D341Med (cell line): ENCODE measurements at regions not wholly inside any gene's neighbourhood (a gene's known extent, or its start where the extent isn't known, plus 50 kb on each side); places are given as distances from the start of the nearest gene placed in this dataset.

Source experiments
- DNase-seq: peaks from one replicate; pipeline ENCODE4 v3.0.0; 2012; ENCODE audit warnings: low spot score

DNA sequence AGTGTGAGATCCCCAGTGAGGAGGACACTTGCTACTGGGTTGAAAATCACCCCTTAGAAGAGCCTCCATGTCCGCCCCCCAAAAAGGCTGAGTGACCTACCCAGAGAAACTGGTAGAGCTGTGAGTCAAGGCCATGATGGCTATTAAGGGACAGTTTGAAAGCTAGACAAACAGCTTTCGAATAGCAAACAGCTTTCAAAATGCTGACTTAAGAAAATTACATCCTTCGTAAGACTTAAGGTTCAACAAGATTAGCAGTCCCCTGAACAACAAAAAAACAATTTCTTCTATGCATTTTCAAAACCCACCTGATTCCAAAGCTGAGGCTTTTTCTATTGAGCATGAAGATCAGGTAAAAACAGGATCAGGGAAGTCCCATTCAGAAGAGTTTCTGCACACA is 269.7 kb upstream of the SOX2 start:
- DNase-seq, result no peak

DNA sequence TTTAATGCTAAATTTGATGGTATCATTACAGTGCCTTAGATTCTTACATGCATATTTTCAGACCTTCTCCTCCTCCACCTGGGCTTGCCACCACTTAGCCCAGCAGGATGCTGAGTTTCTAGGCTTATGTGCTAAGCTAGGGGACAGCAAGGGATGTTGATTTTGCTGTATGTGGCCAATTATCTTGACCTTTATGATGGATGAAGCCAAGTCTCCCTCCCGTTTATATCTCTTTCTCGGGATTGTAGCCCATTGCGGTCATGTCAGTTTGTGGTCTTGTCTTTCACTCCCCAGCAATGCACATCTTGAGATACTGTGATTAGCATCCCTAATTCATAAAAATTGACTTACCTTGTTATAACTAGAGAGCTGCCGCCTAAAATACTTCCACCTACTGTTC is 278.7 kb upstream of the SOX2 start:
- no peak for DNase-seq

DNA sequence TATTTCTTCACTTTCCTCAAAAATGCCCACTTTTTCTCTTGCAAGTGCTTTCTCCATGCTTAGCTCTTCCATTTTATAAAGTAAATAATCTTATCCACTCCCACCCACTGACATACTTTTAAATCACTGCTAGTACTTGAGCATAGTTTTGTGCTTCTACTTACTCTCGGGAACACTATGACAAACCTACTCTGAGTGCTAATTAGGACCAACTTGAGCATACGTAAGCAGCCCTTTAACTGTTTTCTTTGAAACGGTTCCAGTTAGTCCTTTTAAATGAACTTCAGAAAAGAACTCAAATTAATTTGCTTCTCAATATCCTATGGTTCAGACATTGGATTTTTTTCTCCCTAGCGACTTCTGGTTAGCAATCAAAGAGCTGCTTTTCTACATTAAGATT is 280.0 kb upstream of the SOX2 start:
- no peak for DNase-seq

DNA sequence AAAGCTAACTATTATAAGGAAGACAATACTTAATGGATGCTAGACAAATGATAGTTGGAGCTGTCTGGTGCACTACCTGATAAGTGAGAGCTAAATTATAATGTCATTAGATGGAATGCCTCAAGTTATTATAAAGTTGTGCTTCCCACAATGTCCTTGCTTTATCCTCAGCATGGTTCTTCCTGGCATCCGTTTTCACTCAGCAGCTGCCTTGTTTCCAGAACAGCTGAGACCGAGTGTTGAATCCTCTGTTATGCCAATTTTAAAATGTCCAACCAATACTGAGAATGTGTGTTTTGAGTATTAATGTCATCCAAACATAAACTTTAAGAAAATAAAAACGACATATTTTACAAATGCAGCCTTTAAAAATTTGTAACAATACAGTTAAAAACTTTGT is 286.7 kb upstream of the SOX2 start:
- no peak for DNase-seq

DNA sequence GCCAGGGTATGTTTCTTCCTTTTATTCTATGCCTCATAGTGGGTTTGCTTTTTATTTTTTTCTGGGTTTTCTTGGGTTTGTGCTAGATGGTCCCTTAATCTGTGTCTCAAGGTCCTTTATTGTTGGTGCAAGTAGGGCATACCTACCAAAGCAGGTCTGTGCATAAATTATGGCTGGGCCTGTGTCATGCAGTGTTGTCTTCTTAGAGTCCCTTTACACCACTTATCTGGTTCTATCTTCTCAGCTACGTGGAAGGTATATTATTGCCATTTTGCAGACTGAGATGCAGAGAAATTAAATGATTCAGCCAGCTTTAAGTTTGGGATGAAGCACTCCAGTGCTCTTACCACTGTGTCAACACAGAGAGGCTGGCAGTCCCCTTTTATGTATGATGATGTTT is 293.5 kb upstream of the SOX2 start:
- no peak for DNase-seq

DNA sequence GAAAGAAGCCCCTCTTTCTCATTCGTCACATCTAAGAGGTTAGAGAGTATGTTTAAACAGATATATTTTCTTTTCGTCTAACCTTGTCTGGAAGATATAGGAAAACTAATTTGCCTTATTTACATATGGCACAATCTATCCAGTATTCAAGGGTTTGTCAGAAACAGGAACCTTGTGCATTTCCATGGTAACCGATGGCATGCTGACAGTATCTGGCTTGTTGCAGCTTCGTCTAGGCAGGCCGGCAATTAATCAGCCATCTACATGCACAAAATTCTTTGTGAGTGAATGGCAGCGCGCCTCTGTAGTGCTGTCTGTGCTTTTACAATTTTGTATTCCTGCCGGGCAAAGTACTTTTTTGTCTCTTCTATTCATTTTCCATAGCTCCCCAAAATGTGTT is 294.0 kb upstream of the SOX2 start:
- no peak for DNase-seq

DNA sequence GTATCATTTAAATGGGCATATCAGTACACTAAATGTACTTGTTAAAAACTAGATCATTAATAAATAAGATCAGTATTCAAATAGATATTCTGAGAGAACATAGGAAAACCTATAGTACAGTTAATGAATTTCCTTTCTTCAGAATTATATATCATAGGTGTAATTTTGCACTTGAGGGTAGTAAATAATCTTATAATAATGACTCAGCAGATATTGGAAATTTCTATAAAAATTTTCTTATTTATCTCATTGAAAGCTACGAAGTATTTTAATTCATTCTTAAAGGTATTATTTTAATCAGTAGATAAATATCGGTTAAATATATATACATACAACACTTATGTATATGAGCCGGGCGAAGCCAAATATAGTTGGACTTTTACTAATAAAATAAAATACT is 300.9 kb upstream of the SOX2 start:
- DNase-seq, result no peak

DNA sequence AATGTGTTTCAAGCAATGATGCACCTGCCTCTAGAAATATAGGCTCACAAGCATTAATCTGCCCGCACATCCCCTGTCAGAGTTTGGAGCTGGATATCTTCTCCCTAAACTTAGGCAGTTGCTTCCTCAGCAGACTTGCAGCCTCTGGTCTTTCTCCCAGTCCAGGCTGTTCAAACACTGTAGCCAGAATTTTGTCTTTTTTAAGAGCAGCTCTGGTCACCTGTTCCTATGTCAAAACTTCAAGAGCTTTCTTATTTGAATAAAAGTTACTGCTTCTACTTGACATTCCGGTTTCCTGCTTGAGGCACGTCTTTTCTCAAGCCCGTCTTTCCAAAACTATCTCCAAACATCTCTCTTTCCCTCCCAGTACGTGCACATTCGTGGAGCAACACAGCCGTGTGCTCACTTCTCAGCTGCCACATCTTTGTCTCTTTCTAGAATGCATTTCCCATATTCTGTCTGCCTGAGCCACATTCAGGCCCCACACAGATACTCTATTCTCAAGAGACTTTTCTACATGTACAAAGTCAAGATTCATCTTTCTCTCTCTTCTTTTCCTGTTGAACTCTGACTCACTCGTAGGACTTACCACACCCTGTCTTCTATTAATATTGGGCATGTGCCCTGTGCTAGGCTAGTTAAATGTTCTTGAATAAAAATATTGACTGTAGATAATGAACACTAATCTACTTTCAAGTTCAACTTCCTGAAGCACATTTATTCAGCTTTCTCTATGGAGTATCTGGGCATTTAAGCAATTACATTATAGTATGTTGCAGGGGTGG is 307.7 kb upstream of the SOX2 start:
- DNase-seq, result no peak

DNA sequence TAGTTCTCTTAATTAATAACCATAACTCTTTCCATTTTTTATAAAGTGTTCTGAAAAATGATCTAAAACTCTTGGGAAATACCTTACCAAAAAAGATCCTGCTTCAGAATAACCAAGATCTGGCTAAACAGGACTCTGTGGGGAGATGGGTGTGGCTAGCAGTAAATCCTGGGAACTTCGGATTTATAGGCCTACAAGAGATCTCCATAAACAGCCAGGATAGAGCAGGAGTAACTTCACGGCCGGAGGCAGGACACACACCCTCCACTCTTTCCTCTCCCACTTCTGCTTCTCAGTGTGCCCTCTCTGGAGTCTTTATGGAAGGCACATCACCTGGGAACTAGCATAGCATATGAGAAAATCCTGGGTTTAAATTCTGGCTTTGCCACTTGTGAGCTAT is 309.4 kb upstream of the SOX2 start:
- DNase-seq, result no peak

DNA sequence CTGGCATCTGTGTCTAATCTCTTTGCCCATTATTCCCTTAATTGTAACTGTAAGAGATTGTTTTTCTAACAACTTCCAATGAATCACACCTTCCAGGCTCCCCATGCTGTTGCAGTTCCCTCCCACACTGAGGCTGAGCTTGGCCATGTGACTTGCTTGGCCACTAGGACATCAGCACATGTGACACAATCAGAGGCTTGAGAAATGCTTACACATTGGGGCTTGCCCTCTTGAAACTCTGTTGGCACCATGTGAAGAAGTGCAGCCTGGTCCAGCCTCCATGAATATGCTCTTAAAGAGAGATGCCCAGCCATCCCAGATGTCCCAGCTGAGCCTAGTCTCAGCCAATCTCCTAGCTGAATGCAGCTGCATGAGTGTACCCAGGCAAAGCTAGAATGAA is 326.8 kb upstream of the SOX2 start:
- no peak for DNase-seq

DNA sequence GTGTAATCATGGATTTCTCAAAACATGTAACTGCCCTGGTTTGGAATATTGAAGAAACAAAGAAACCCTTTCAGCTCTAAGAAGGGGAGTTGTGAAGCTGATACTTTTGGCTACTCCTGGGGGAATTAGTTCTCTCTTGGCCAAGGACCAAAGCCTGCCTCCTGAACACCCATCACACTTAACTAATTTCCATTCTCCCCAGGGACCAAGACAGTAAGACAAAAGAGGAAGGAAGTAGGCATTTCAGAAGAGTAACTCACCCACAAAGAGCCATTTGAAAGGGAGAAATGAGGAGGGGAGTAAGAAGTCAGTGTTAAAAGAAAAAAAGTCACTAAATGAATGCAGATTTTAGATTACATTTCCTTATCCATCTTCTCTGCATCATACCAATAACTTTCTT is 328.0 kb upstream of the SOX2 start:
- DNase-seq, result no peak

DNA sequence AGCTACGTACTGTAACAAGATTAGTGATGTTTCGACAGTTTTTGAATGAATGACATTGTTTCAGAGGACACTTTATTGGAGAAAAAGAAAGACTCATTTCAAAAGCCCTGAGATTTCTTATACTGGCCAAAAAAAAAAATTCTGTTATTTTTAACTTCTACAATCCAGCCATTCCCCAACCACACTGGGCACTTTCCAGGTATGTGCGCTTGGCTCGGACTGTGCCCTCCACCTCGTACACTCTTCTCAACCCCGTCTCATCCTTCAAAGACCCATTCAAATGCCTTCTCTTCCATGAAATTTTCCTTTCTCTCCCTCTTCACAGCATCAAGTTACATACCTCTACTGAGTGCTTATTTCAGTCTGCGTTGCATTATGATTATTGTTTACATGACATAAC is 328.5 kb upstream of the SOX2 start:
- no peak for DNase-seq

DNA sequence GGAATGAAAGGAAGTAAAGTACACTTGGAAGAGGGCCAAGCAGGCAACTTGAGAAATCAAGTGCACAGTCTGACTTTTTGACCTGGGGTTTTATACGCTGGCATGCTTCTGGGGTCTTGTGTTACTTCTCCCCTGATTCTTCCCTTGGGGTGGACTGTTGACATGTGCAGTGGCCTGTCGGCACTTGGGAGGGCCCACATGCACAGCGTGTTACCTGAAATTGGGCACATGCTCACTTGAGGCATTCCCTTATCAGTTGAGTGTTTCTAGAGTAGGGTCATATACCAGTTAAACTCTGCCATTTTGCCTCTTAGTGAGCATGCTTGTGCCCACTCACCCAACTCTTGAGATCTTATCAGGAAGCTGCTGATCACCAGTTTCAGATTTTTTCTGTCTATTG is 329.1 kb upstream of the SOX2 start:
- no peak for DNase-seq

DNA sequence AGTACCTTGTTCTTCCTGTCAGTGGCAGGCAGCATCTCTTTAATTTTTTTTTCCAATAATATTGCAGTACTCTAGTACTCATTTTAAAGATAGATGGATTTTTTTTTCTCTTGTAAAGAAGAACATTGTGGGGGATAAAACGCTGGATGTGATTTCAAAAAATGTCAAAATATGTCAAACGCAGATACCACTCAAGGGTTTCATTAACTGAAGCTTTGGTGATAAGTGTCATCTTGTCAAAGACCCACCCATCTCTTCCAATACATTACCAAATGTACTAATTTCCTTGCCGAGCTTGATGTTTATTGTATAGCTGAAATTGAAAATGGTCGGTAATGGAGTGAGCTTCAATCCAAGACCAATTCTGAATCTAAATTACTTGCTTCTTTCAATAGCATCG is 332.4 kb upstream of the SOX2 start:
- no peak for DNase-seq

DNA sequence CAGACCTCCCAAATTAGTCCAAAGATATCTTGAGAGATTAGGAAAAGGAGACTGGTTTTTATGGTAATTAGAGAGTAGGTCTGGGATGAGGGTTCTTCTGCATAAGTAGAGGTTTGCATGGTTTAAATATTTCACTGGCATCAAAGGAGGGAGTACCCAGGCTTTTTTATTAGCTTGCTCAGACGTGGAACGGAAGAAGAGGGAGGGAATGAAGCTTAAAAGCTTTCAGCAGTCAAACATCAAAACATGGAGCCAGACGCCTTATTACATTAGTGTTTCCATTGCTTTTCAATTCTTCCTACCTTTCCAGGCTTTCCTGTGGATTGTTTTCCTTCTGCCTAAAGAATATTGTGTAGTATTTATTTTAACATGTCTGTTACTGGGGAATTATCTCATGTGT is 342.1 kb upstream of the SOX2 start:
- no peak for DNase-seq

DNA sequence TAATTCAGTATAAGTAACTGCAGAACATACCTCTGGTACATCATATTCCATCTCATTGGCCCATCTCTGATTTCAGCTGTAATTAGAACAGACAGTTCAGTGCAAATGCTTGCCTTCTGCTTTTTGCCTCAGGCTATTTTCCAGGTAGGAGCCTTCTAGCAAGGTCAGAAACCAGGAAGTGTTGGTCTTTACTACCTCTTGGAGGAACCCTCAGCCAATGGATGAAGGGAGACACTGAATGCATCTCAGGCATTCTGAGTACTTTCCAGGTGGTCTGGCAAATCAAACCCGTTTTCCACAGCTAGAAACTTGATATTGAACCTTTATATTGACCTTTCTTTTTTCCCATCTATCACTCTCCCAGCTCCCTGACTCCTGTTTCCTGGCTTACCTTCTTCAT is 348.5 kb upstream of the SOX2 start:
- no peak for DNase-seq

DNA sequence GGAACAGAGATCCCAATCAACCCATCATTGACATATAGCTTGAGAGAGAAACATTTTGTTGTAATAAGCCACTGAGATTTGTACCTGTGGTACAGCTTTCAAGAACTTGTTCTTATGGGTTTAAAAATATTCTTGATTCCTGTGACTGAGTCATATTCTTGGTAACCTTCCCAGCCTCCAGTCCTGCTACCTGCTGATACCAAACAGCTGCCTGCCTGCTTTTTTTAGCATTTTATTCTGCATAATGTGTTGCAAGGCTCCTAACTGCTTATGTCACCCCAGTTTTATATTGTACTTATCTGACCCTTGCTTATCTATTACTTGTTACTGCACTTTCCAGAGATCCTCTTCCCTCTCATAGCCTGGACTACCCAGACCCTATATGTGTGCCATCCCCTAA is 349.3 kb upstream of the SOX2 start:
- DNase-seq, result no peak

DNA sequence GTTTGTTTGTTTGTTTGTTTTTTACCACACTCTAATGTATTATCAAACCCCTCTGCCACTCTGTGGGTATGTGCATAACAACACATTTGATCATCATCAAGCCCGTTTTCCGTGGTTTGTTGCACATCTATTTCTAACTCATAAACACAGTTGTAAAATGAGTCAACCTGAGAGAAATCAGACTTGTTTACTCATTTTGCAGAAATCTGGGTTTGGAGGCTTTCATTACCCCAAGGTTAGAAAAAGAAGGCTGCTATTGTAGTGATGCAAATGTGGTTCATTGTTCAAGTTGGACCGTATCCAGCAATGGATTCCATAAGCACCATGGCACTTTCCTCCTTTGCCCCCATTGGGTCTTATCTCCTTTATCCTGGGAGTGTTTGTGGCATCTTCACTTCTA is 353.2 kb upstream of the SOX2 start:
- no peak for DNase-seq

DNA sequence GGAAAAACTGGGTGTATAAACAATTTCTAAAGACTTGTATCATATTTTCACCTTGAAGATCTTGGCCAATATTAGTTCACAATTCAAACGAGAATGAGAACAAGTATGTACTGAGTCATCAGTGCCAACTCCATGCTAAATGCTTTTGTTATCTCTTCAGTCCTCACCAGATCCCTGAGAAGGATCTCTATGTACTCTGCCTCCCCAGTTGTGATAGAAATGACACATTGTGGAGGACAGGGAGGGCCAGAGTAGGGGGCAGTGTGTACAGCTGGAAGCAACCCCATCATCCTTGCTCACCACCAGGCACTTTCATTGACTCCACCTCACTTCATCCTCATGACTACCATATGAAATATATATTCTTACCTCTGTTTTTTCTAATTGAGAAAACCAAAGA is 353.7 kb upstream of the SOX2 start:
- DNase-seq, result no peak

DNA sequence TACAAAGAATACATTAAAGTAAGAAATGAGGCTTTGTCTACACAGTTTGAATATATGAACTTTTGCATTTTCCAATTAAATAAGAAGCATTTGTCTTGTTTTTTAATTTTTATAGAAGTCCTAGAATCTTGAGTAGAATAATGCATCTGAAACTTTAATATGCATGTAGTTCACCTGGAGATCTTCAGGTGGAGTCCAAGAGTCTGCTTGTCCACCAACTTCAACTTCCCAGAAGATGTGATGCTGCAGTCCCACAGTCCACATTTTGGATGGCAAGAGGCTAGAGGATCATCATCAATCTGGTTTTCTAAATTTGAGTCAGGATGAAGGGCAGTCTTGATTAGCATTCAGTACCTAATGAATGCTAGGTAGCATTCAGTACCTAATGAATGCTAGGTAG is 357.6 kb upstream of the SOX2 start:
- DNase-seq, result no peak

DNA sequence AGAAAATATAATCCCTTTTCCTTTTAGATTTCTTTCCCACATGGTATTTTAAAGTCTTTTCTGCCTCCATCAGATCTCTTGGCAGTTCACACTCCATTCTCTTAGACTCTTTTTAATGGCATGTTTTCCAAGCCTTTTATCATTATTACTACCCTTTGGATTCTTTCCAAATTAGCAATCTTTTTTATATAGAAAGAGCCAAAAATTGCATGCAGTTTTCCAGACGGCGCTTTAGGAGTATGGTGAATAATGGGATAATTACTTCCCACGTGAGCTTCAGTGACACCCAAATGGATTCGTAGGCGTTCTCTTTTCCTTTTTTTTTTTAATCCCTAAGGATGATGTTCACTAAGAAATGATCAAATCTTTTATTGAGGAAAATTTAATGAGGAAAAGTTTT is 354.8 kb upstream of the DNAJC19 start:
- DNase-seq, result no peak

DNA sequence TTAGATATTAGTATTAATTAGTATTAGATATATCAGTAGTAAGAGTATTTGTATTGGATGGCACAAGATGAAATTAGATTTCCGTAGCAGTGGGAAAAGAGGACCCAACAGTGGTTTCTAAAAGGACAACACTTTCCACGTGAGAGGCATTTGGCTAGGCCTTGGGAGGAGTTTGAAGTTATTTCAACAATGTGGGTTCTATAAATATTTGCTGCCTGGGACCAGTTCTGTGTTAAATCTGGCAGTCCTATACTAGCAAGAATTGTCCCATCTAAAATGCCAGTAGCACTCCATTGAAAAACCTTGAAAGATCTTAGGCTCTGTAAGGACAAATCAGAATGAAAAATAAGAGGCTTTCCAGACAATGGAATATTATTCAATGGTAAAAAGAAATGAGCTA is 347.1 kb upstream of the DNAJC19 start:
- no peak for DNase-seq

DNA sequence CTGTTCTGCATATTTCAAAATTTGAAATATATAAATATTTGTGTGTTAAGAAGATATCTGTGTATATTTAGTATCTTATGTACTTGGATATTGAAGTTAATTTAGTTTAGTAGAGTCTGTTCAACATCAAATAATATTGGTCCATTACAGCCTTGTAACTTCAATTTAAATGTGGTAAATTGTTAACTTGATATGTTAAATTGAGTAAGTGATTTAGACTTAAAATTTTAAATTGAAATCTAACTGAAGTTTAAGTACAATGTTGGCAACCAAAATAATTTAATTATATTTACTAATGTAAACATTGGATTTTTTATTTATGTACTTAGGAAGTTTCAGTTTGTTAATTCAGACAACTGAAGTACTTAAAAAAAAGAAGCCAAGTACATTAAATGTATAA is 343.9 kb upstream of the DNAJC19 start:
- no peak for DNase-seq

DNA sequence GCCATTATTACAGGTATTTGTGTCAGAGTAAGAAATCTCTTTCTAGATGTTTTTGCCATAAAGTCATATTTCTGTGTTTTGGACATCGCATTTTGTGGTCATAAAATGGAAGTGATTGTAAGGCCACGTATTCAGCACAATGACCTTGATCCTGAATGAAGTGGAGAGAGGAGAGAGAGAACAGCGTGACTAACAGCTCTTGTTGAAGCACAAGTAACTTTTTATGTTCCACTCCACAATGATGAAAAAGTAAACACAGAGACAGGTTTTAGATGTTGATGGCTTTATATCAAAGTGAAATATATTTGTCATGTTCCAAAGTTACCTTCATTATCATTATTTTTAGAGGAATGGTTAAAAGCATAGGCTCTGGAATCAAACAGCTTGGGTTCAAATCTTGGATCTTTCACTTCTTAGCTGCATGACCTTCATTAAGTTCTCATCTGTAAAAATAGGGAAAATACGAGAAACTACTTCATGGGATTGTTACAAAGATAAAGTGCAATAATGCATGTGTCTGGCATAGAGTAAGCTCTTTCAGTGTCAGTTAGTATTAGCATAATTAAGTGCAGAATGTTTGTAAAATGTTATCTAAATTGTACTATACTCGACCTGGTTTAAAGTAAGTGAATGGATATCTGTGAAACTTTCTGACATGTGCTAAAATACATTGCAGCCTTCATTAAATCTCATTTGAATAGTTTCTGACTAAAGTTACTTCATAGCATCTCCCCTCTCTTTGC is 341.5 kb upstream of the DNAJC19 start:
- no peak for DNase-seq
